ENCODE measurements at regions not wholly inside any gene's neighbourhood (a gene's known extent, or its start where the extent isn't known, plus 50 kb on each side); places are given as distances from the start of the nearest gene placed in this dataset.

- DNase-seq (ENCODE audit: low spot score): no peak
Measured at GRCh38 chr5:118687661-118688621, 300.4 kb downstream of the DTWD2 start.

- DNase-seq (ENCODE audit: low spot score): no peak
Measured at GRCh38 chr5:118687100-118687499, 301.2 kb downstream of the DTWD2 start.

- DNase-seq (ENCODE audit: low spot score): no peak
Measured at GRCh38 chr5:118681655-118682054, 306.7 kb downstream of the DTWD2 start.

GRCh38 chr5:118679264-118679940, 308.9 kb downstream of the DTWD2 start:
- DNase-seq (ENCODE audit: low spot score): no peak

- DNase-seq (ENCODE audit: low spot score): no peak
Measured at GRCh38 chr5:118678746-118679145, 309.6 kb downstream of the DTWD2 start.

- DNase-seq (ENCODE audit: low spot score): no peak
Measured at GRCh38 chr5:118675247-118675646, 313.1 kb downstream of the DTWD2 start.

- no peak for DNase-seq (ENCODE audit: low spot score)
Measured at GRCh38 chr5:118657576-118657975, 330.8 kb downstream of the DTWD2 start.

- DNase-seq (ENCODE audit: low spot score): no peak
Measured at GRCh38 chr5:118653872-118654271, 334.5 kb downstream of the DTWD2 start.

GRCh38 chr5:118653183-118653582, 335.2 kb downstream of the DTWD2 start:
- no peak for DNase-seq (ENCODE audit: low spot score)

- DNase-seq (ENCODE audit: low spot score): no peak
Measured at GRCh38 chr5:118651002-118651401, 337.3 kb downstream of the DTWD2 start.

- DNase-seq (ENCODE audit: low spot score): no peak
Measured at GRCh38 chr5:118647587-118647986, 340.8 kb downstream of the DTWD2 start.

- no peak for DNase-seq (ENCODE audit: low spot score)
Measured at GRCh38 chr5:118646917-118647316, 341.4 kb downstream of the DTWD2 start.

GRCh38 chr5:118637947-118638670, 350.2 kb downstream of the DTWD2 start:
- no peak for DNase-seq (ENCODE audit: low spot score)

- no peak for DNase-seq (ENCODE audit: low spot score)
Measured at GRCh38 chr5:118628660-118629354, 359.5 kb downstream of the DTWD2 start.

- no peak for DNase-seq (ENCODE audit: low spot score)
Measured at GRCh38 chr5:118620233-118620632, 368.1 kb downstream of the DTWD2 start.

- DNase-seq (ENCODE audit: low spot score): no peak
Measured at GRCh38 chr5:118619823-118620222, 368.5 kb downstream of the DTWD2 start.

GRCh38 chr5:118616281-118616680, 372.1 kb downstream of the DTWD2 start:
- no peak for DNase-seq (ENCODE audit: low spot score)

- no peak for DNase-seq (ENCODE audit: low spot score)
Measured at GRCh38 chr5:118614731-118615456, 373.5 kb downstream of the DTWD2 start.

GRCh38 chr5:118611332-118611945, 376.9 kb downstream of the DTWD2 start:
- peak; percentile 2 for DNase-seq (ENCODE audit: low spot score)

- no peak for DNase-seq (ENCODE audit: low spot score)
Measured at GRCh38 chr5:118606940-118607339, 381.4 kb downstream of the DTWD2 start.

- DNase-seq (ENCODE audit: low spot score): no peak
Measured at GRCh38 chr5:118605761-118606160, 382.6 kb downstream of the DTWD2 start.
